ENCODE measurements at regions not wholly inside any gene's neighbourhood (a gene's known extent, or its start where the extent isn't known, plus 50 kb on each side); places are given as distances from the start of the nearest gene placed in this dataset.
A peak's percentile ranks its signal among the peaks of the same experiment; 100 is the strongest.

- TF ChIP-seq RFX3 (CRISPR knock-in tag; IDR thresholded peaks at IDR 0.05), result no peak
- no peak for TF ChIP-seq ZNF468 (CRISPR knock-in tag; IDR thresholded peaks at IDR 0.05)
- TF ChIP-seq NFRKB (IDR thresholded peaks at IDR 0.05), result no peak
- peak; percentile 97 for TF ChIP-seq ZMYM4 (CRISPR knock-in tag; IDR thresholded peaks at IDR 0.05)
- TF ChIP-seq ZBTB14 (CRISPR knock-in tag; IDR thresholded peaks at IDR 0.05), result no peak
- TF ChIP-seq REPIN1 (CRISPR knock-in tag; IDR thresholded peaks at IDR 0.05; ENCODE audit: borderline replicate concordance, low read depth), result 0 out of 2 replicates have a peak, but pooled peaks have one; percentile 25
- TF ChIP-seq ATRX (CRISPR knock-in tag; IDR thresholded peaks at IDR 0.05; ENCODE audit: borderline replicate concordance), result no peak
- TF ChIP-seq ZZZ3 (CRISPR knock-in tag; IDR thresholded peaks at IDR 0.05; ENCODE audit: borderline replicate concordance), result no peak
- no peak for TF ChIP-seq SNAI1 (CRISPR knock-in tag; IDR thresholded peaks at IDR 0.05; ENCODE audit: borderline replicate concordance)
- TF ChIP-seq ZNF207 (IDR thresholded peaks at IDR 0.05; ENCODE audit: borderline replicate concordance), result no peak
- no peak for TF ChIP-seq ZNF343 (CRISPR knock-in tag; IDR thresholded peaks at IDR 0.05)
- TF ChIP-seq ZNF350 (CRISPR knock-in tag; IDR thresholded peaks at IDR 0.05; ENCODE audit: borderline replicate concordance, low read depth), result no peak
- TF ChIP-seq YEATS2 (CRISPR knock-in tag; IDR thresholded peaks at IDR 0.05; ENCODE audit: borderline replicate concordance), result peak; percentile 45; the same call in 1 of the 2 replicates
- TF ChIP-seq SOX5 (CRISPR knock-in tag; IDR thresholded peaks at IDR 0.05; ENCODE audit: borderline replicate concordance), result peak; percentile 91
- TF ChIP-seq ELF1 (CRISPR knock-in tag; IDR thresholded peaks at IDR 0.05), result peak; percentile 80
- 0 out of 2 replicates have a peak, but pooled peaks have one; percentile 23 for TF ChIP-seq SMC3 (IDR thresholded peaks at IDR 0.05; ENCODE audit: low read length)
- TF ChIP-seq ZNF441 (CRISPR knock-in tag; IDR thresholded peaks at IDR 0.05; ENCODE audit: borderline replicate concordance), result no peak
- no peak for TF ChIP-seq NR1H2 (CRISPR knock-in tag; IDR thresholded peaks at IDR 0.05; ENCODE audit: borderline replicate concordance, low read depth)
- no peak for TF ChIP-seq HOXD1 (CRISPR knock-in tag; IDR thresholded peaks at IDR 0.05)
- no peak for TF ChIP-seq ZNF512 (CRISPR knock-in tag; IDR thresholded peaks at IDR 0.05)
- peak; percentile 94 for TF ChIP-seq CEBPB (IDR thresholded peaks at IDR 0.05; ENCODE audit: borderline replicate concordance, low read depth, low read length)
- TF ChIP-seq PLSCR1 (CRISPR knock-in tag; IDR thresholded peaks at IDR 0.05; ENCODE audit: borderline replicate concordance), result no peak
- no peak for TF ChIP-seq KDM2A (CRISPR knock-in tag; IDR thresholded peaks at IDR 0.05; ENCODE audit: borderline replicate concordance, low read depth)
- TF ChIP-seq CBX2 (IDR thresholded peaks at IDR 0.05; ENCODE audit: low read depth, low read length), result no peak
- TF ChIP-seq CBX2 (CRISPR knock-in tag; IDR thresholded peaks at IDR 0.05; ENCODE audit: low read depth), result no peak
- TF ChIP-seq IKZF5 (CRISPR knock-in tag; IDR thresholded peaks at IDR 0.05), result peak; percentile 82
- TF ChIP-seq MAF1 (CRISPR knock-in tag; IDR thresholded peaks at IDR 0.05; ENCODE audit: borderline replicate concordance), result no peak
- TF ChIP-seq GPN1 (CRISPR knock-in tag; IDR thresholded peaks at IDR 0.05; ENCODE audit: borderline replicate concordance), result no peak
Observed at GRCh38 chr14:86708846-86709339, 1178.9 kb downstream of the FLRT2 start (continued).
